AG04450 (cell line): ENCODE measurements at regions not wholly inside any gene's neighbourhood (a gene's known extent, or its start where the extent isn't known, plus 50 kb on each side); places are given as distances from the start of the nearest gene placed in this dataset.

Experiments used
- CTCF ChIA-PET: fragments of 300-600, 350-600 bp; formaldehyde crosslinking; extraction: SDS; loops from one replicate; lab custom pipeline; 2022; ENCODE audit warnings: antibody characterized with exemption, inconsistent platforms; lab: Charles Lee
- POLR2A ChIA-PET: fragments of 350-600 bp; formaldehyde crosslinking; extraction: SDS; loops from one replicate; lab custom pipeline; 2021; ENCODE audit warnings: antibody characterized with exemption, inconsistent platforms; lab: Yijun Ruan, JAX
- DNase-seq: peaks from one replicate; pipeline ENCODE4 v3.0.0-alpha.2; 2011; ENCODE audit warnings: low read depth, low spot score
- H3K27ac ChIP-seq: one replicate; pipeline ENCODE4 v1.5.1; 2012; ENCODE audit warnings: low read depth, low read length, control low read depth
- H3K27me3 ChIP-seq: one replicate; pipeline ENCODE4 v1.6.0; 2012; ENCODE audit warnings: low read length; ENCODE audit not compliant: control insufficient read depth, insufficient read depth
- H3K4me3 ChIP-seq: 2 replicates; pipeline ENCODE4 v1.5.1; 2011; ENCODE audit warnings: mild to moderate bottlenecking, low read depth, low read length, control low read depth
- H3K9me3 ChIP-seq: 2 replicates; pipeline ENCODE4 v1.5.1; 2012; ENCODE audit warnings: low read length; ENCODE audit not compliant: control insufficient read depth, insufficient read depth
- CTCF ChIP-seq: IDR thresholded peaks from 2 replicates; pipeline ENCODE4 v1.5.1; 2011; ENCODE audit warnings: low read depth, low read length, control low read depth, inconsistent platforms

- CTCF ChIA-PET: no interaction called here
- no peak for TF ChIP-seq CTCF
- POLR2A ChIA-PET: interaction anchor here (1.4 kb wide), 1 partner anchor 158 kb away, joined by 3 read pairs; no protein-coding TSS in a partner anchor
- no peak for DNase-seq
- Histone ChIP-seq H3K9me3 (peaks cover 14% of the 10 kb centered on the region), H3K27ac (no peak overlapping the region), H3K4me3 (no peak overlapping the region), H3K27me3 (no peaks in the 10 kb centered on the region)
These were observed 273.2 kb downstream of the MRTFB start for GRCh38 chr16:14344292-14344691.

GRCh38 chr16:14341324-14342225, 270.5 kb downstream of the MRTFB start:
- Histone ChIP-seq H3K27ac (no peak overlapping the region), H3K9me3 (peaks cover 12% of the 10 kb centered on the region), H3K27me3 (no peaks in the 10 kb centered on the region), H3K4me3 (no peak overlapping the region)
- ChIA-PET POLR2A (no interaction called here), CTCF (interaction anchor here (0.7 kb wide), 1 partner anchor 139 kb away, joined by 13 read pairs; no protein-coding TSS in a partner anchor)
- DNase-seq: no peak
- no peak for TF ChIP-seq CTCF

- no peak overlapping the region for H3K27ac ChIP-seq
- no peak for TF ChIP-seq CTCF
- DNase-seq: no peak
- peaks cover 3% of the 10 kb centered on the region for H3K9me3 ChIP-seq
- H3K4me3 ChIP-seq: no peak overlapping the region
- CTCF ChIA-PET: interaction anchor here (1.1 kb wide), 1 partner anchor 189 kb away, joined by 3 read pairs; no protein-coding TSS in a partner anchor
- POLR2A ChIA-PET: no interaction called here
- no peaks in the 10 kb centered on the region for H3K27me3 ChIP-seq
These were observed 268.6 kb downstream of the MRTFB start for GRCh38 chr16:14339694-14340093.

- Histone ChIP-seq H3K27me3 (no peaks in the 10 kb centered on the region), H3K9me3 (peaks cover 3% of the 10 kb centered on the region), H3K27ac (no peak overlapping the region), H3K4me3 (no peak overlapping the region)
- ChIA-PET CTCF (interaction anchor here (1.1 kb wide), 1 partner anchor 190 kb away, joined by 3 read pairs; no protein-coding TSS in a partner anchor), POLR2A (no interaction called here)
- TF ChIP-seq CTCF: no peak
- no peak for DNase-seq
These were observed 267.9 kb downstream of the MRTFB start for GRCh38 chr16:14338969-14339368.

GRCh38 chr16:14338236-14338635, 267.1 kb downstream of the MRTFB start:
- DNase-seq: no peak
- ChIA-PET POLR2A (no interaction called here), CTCF (no interaction called here)
- no peak overlapping the region for H3K27ac ChIP-seq
- no peak overlapping the region for H3K4me3 ChIP-seq
- H3K9me3 ChIP-seq: peaks cover 3% of the 10 kb centered on the region
- H3K27me3 ChIP-seq: no peaks in the 10 kb centered on the region
- TF ChIP-seq CTCF: no peak
